ENCODE measurements at regions not wholly inside any gene's neighbourhood (a gene's known extent, or its start where the extent isn't known, plus 50 kb on each side); places are given as distances from the start of the nearest gene placed in this dataset.
"Not testable (repeated sequence)": the region's sequence is repeated elsewhere in the genome, so short reads cannot be mapped to it uniquely, and the experiment has no call there.

GRCh38 chr1:239106689-239107088, 279.7 kb upstream of the CHRM3 start:
- DNase-seq = not testable (repeated sequence)

GRCh38 chr1:239098400-239099037, 287.8 kb upstream of the CHRM3 start:
- no peak for DNase-seq

- no peak for DNase-seq
Observed at GRCh38 chr1:239091537-239091936, 294.8 kb upstream of the CHRM3 start.

- DNase-seq = no peak
Observed at GRCh38 chr1:239084459-239085080, 301.8 kb upstream of the CHRM3 start.

GRCh38 chr1:239081947-239082346, 304.4 kb upstream of the CHRM3 start:
- DNase-seq = not testable (repeated sequence)

- DNase-seq = no peak
Observed at GRCh38 chr1:239067480-239067879, 318.9 kb upstream of the CHRM3 start.

GRCh38 chr1:239067058-239067457, 319.3 kb upstream of the CHRM3 start:
- DNase-seq = no peak

GRCh38 chr1:239061770-239062169, 324.6 kb upstream of the CHRM3 start:
- DNase-seq = no peak

- DNase-seq = no peak
Observed at GRCh38 chr1:239058190-239058589, 328.2 kb upstream of the CHRM3 start.

- no peak for DNase-seq
Observed at GRCh38 chr1:239056940-239057339, 329.4 kb upstream of the CHRM3 start.

GRCh38 chr1:239053279-239053678, 333.1 kb upstream of the CHRM3 start:
- no peak for DNase-seq

GRCh38 chr1:239049571-239049970, 336.8 kb upstream of the CHRM3 start:
- DNase-seq = no peak

- DNase-seq = no peak
Observed at GRCh38 chr1:239044829-239045228, 341.5 kb upstream of the CHRM3 start.

- no peak for DNase-seq
Observed at GRCh38 chr1:239040523-239040922, 345.8 kb upstream of the CHRM3 start.

GRCh38 chr1:239031310-239031709, 355.1 kb upstream of the CHRM3 start:
- DNase-seq = no peak

- DNase-seq = no peak
Observed at GRCh38 chr1:239025997-239026694, 360.2 kb upstream of the CHRM3 start.

- DNase-seq = peak; percentile 84
Observed at GRCh38 chr1:239025223-239025622, 361.1 kb upstream of the CHRM3 start.

GRCh38 chr1:239023732-239024360, 362.5 kb upstream of the CHRM3 start:
- DNase-seq = no peak

- no peak for DNase-seq
Observed at GRCh38 chr1:239016337-239016736, 370.0 kb upstream of the CHRM3 start.

GRCh38 chr1:239011382-239011781, 375.0 kb upstream of the CHRM3 start:
- no peak for DNase-seq

- no peak for DNase-seq
Observed at GRCh38 chr1:239008568-239008967, 377.8 kb upstream of the CHRM3 start.

- no peak for DNase-seq
Observed at GRCh38 chr1:239006276-239006675, 380.1 kb upstream of the CHRM3 start.

- DNase-seq = no peak
Observed at GRCh38 chr1:238999944-239000343, 386.4 kb upstream of the CHRM3 start.

GRCh38 chr1:238998577-238998976, 387.8 kb upstream of the CHRM3 start:
- DNase-seq = no peak

All from MV-4-11 (cell line).